Left renal pelvis (tissue), 4 donors: ENCODE measurements at regions not wholly inside any gene's neighbourhood (a gene's known extent, or its start where the extent isn't known, plus 50 kb on each side); places are given as distances from the start of the nearest gene placed in this dataset.
"Not testable (repeated sequence)": the region's sequence is repeated elsewhere in the genome, so short reads cannot be mapped to it uniquely, and the experiment has no call there.

ENCODE experiments used
- DNase-seq, 4 donors: peaks; one replicate each; pipeline ENCODE4 v3.0.0-alpha.2; 2013; ENCODE audit warnings: low read depth in 4 of 4, low spot score in 3 of 4

- not testable (repeated sequence) for DNase-seq
These were observed 603.7 kb downstream of the TMEM121 start for GRCh38 chr14:106129904-106130661.

- not testable (repeated sequence) for DNase-seq
These were observed 606.7 kb downstream of the TMEM121 start for GRCh38 chr14:106133126-106133525.

GRCh38 chr14:106134886-106135285 is 608.5 kb downstream of the TMEM121 start:
- DNase-seq = no peak

- no peak for DNase-seq
These were observed 615.1 kb downstream of the TMEM121 start for GRCh38 chr14:106141242-106142220.

DNA sequence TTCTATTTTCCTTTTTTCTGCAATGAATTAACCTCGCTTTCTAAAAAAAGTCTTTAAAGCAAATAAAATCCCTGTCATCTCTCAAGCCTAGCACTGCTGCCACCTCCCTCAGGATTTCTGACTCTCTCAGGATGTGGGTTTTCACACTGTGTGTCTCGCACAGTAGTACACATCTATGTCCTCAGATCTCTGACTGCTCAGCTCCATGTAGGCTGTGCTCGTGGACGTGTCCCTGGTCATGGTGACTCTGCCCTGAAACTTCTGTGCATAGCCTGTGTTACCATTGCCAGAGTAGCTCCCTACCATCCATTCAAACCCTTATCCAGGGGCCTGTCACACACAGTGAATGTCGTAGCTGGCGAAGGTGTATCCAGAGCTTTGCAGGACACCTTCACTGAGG is 619.3 kb downstream of the TMEM121 start:
- DNase-seq = not testable (repeated sequence)

- not testable (repeated sequence) for DNase-seq
These were observed 627.1 kb downstream of the TMEM121 start for GRCh38 chr14:106153362-106153955.

DNA sequence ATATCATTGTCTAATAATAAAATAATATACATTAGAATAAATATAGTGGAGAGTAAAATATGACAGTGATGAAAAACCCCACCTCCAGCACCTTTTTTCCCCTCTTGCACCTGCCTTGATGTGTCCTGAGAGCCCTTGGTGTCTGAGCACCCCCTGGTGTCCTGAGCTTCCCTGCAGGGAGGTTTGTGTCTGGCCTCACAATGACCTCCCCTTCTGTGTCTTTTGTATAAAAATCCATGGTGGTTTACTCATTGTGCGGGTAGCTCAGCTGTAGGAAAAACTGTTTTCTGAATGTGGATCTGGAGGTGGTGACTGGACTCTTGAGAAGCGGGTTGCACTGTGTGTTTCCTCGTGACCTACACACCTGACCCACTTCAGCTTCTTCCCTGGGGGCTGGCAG is 636.9 kb downstream of the TMEM121 start:
- no peak for DNase-seq

DNA sequence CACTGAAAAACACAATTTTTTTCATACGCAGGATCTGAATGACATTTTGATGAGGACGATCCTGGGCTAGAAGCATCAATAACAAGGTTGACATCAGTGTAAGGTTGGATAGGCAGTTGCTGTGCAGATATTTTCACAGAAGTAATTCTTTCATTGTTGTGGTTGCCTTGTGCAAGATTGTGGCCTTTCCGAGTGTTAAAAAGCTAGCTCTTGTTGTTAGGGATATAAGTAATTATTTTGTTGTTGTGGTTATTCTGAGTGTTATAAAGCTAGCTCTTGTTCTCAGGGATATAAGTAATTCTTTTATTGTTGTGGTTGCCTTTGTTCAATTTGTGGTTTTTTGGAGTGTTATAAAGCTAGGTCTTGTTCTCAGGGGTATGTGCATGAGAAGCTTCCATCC is 637.4 kb downstream of the TMEM121 start:
- not testable (repeated sequence) for DNase-seq

DNA sequence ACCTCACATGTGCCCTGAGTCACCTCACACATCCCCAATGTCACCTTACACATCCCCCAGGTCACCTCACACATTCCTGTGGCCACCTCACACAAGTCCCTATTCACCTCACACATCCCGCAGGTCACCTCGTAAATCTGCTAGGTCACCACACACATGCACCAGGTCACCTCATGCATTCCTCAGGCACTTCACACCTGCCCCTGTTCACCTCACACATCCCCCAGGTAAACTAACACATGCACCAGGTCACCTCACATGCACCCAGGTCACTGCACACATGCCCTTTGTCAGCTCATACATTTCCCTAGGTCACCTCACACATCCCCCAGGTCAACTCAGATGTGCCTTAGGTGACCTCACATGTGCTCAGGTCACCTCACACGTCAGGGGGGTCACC is 639.8 kb downstream of the TMEM121 start:
- DNase-seq = no peak

DNA sequence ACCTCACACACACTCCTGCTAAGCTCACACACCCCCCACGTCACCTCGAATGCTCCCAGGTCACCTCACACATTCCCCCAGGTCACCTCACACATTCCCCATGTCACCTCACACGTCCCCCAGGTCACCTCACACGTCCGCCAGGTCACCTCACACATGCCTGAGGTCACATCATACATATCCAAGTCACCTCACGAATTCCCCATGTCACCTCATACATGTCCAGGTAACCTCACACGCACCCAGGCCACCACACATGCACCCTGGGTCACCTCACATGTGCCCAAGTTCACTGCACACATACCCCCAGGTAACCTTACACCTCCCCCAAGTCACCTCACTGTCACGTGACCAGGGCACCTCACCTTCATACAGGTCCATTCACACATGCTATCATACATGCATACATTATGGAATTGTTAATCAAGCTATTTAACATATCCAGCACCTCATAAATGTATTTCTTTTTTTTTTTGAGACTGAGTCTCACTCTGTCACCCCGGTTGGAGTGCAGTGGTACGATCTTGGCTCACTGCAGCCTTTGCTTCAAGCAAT is 640.3 kb downstream of the TMEM121 start:
- DNase-seq = no peak

DNA sequence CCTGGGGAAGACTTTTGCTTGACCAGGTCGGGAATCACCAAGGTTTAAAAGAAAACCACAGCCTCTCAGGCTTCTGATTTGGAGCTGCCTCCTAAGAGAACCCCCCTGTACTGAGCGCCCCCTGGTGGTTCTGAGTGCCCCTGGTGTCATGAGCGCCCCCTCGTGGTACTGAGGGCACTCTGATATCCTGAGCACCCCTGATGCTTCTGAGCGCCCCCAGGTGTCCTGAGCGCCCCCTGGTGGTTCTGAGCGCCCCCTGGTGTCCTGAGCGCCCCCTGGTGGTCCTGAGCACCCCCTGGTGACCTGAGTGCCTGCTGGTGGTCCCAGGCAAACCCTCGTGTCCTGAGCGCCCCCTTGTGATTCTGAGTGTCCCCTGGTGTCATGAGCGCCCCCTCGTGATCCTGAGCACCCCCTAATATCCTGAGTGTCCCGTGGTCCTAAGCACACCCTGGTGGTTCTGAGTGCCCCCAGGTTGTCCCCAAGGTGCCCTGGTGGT is 643.8 kb downstream of the TMEM121 start:
- DNase-seq = not testable (repeated sequence)

- DNase-seq = no peak
These were observed 647.8 kb downstream of the TMEM121 start for GRCh38 chr14:106174206-106174605.

DNA sequence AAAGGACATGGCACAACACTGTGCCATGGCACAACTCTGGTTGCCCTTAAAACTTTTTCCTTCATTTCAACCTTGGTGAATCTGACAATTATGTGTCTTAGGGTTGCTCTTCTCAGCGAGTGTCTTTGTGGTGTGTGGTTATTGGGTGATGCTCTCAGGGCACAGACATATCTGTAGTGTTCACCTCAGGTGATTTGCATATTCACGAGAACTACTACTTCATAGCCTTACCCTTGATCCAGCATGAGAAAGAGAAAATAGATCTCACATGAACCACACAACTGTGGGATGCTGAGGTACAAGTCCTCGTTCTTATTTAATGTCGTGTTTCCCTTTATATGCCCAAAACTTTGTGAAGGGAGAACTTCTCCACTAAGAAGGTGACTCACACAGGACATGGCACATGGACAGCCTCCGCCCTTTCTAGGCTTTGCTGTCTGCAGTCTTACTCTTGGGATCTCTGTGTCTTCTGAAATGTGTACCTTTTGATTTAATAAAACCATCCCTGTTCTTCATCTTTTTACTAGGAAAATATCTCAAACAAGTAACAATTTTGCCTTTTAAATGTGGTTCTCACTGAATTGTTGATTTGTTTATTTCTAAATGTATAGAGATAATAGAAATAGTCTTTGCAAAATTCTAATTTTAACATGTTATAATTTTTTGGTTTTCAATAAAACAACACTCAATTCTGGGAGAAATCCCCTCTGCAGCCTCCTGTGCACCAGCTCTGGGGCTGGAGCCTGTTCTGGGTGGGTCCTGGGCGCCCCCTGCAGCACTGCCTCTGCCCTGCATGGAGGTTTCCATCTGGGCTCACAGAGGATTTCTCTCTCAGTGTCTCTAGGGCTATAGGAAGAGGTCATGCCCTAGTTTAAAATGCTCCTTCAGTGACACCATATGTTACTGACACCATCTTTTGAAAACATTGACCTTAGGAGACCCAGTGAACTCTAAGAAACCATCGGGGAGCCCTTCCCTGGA is 651.2 kb downstream of the TMEM121 start:
- DNase-seq = not testable (repeated sequence)

- DNase-seq = no peak
These were observed 653.4 kb downstream of the TMEM121 start for GRCh38 chr14:106179761-106180160.

GRCh38 chr14:106184771-106185170 is 658.4 kb downstream of the TMEM121 start:
- DNase-seq = not testable (repeated sequence)

- DNase-seq = not testable (repeated sequence)
These were observed 658.9 kb downstream of the TMEM121 start for GRCh38 chr14:106185174-106185836.

DNA sequence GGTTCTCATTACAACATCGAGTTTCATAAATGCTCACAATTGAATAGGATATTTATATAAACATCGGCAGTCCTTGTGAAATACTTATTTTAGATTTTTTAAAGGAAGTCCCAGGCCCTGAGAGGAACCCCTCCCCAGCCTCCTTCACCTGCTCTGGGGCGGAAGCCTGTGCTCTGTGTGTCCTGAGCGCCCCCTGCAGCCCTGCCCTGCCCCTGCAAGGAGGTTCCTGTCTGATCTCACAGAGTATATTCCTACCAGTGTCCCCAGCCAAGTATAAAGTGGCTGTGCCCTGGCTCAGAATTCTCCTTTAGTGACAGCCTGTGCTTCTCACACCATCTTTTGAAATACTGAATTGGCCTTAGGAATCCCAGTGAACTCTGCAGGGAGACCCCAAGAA is 659.5 kb downstream of the TMEM121 start:
- DNase-seq = no peak

- DNase-seq = no peak
These were observed 660.8 kb downstream of the TMEM121 start for GRCh38 chr14:106187216-106187615.

- not testable (repeated sequence) for DNase-seq
These were observed 666.3 kb downstream of the TMEM121 start for GRCh38 chr14:106192701-106193100.
